ENCODE measurements at regions not wholly inside any gene's neighbourhood (a gene's known extent, or its start where the extent isn't known, plus 50 kb on each side); places are given as distances from the start of the nearest gene placed in this dataset.

DNA sequence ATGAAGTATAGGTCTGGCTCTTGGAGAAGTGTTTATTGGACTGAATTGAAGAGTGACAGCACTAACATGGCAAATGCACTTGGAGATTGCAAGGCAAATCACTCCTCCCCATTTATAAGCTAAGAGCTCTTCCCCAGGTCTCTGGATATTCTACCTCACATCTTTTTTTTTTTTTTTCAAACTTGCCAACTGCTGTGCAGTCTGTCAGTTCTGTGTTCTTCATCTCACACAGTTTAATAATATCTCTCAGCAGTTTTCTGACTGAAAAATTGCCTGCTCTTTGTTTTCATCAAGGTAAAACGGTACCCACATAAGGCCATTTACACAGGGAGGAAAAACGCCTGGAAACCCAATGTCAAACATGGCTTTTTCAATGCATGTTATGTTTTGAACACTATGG, 186.1 kb upstream of the B3GALT2 start:
- Histone ChIP-seq H3K23ac (ENCODE audit: low read length) (no peak overlapping the region), H3K14ac (ENCODE audit: low read length) (no peak overlapping the region), H4K91ac (ENCODE audit: low read depth, low read length) (no peak overlapping the region), H2BK5ac (ENCODE audit: low read depth, low read length, poor library complexity) (no peak overlapping the region), H3K4me2 (ENCODE audit: low read length) (no peak overlapping the region), H3K36me3 (ENCODE audit: control insufficient read depth in 1 of 2, insufficient read depth in 2 of 2, low read length in 2 of 2) (no peaks in the 10 kb centered on the region), H2AK5ac (ENCODE audit: low read length) (no peak overlapping the region), H4K8ac (ENCODE audit: low read depth, low read length) (no peak overlapping the region), H3K4me3 (ENCODE audit: low read depth, low read length) (no peak overlapping the region), H3K27me3 (ENCODE audit: insufficient read depth, low read length) (no peaks in the 10 kb centered on the region), H2AFZ (ENCODE audit: insufficient read depth, low read length, poor library complexity) (no peak overlapping the region), H3K79me2 (ENCODE audit: control insufficient read depth, insufficient read depth, low read length, poor library complexity) (no peaks in the 10 kb centered on the region), H4K12ac (ENCODE audit: low read depth, low read length) (no peak overlapping the region), H2BK120ac (ENCODE audit: insufficient read depth, low read length, poor library complexity) (no peak overlapping the region), H2BK12ac (ENCODE audit: low read length) (no peak overlapping the region), H3K4me1 (ENCODE audit: control insufficient read depth in 1 of 2, insufficient read depth in 2 of 2, low read length in 2 of 2) (no peaks in the 10 kb centered on the region), H3K4ac (ENCODE audit: low read depth, low read length) (no peak overlapping the region), H3K9ac (ENCODE audit: low read length) (no peak overlapping the region), H3K18ac (ENCODE audit: low read length) (no peak overlapping the region), H3K27ac (ENCODE audit: low read depth, low read length) (no peak overlapping the region), H3K79me1 (ENCODE audit: low read length) (no peaks in the 10 kb centered on the region), H3K9me3 (ENCODE audit: insufficient read depth, low read depth, low read length) (peaks cover 2% of the 10 kb centered on the region)
- no CpG with 5 or more reads among the region's 2 CpGs for whole genome bisulfite sequencing (ENCODE audit: extremely low coverage, insufficient coverage, insufficient read length)
- DNase-seq = no peak

DNA sequence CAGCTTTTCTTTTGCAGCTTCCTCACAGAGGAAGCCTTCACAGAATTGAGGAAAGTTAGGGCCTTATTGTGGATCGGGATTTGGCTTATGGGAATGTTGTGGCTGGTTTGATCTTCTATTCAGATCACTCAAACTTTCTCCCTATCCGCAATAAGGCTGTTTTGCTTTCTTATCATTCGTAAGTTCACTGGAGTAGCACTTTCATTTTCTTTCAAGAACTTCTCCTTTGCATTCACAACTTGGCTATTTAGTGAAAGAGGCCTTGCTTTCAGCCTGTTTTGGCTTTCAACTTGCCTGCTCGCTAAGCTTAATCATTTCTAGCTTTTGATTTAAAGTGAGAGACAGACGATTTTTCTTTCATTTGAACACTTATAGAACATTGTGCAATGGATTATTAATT, 181.9 kb upstream of the B3GALT2 start:
- no peak overlapping the region for H3K4me3 ChIP-seq (ENCODE audit: low read depth, low read length)
- no peak overlapping the region for H2BK12ac ChIP-seq (ENCODE audit: low read length)
- no peak overlapping the region for H3K18ac ChIP-seq (ENCODE audit: low read length)
- H3K14ac ChIP-seq (ENCODE audit: low read length) = no peak overlapping the region
- no peaks in the 10 kb centered on the region for H3K79me2 ChIP-seq (ENCODE audit: control insufficient read depth, insufficient read depth, low read length, poor library complexity)
- H2AK5ac ChIP-seq (ENCODE audit: low read length) = no peak overlapping the region
- no peak overlapping the region for H2BK5ac ChIP-seq (ENCODE audit: low read depth, low read length, poor library complexity)
- no peak overlapping the region for H4K91ac ChIP-seq (ENCODE audit: low read depth, low read length)
- no peak for DNase-seq
- no peak overlapping the region for H3K9ac ChIP-seq (ENCODE audit: low read length)
- no CpG with 5 or more reads among the region's 5 CpGs for WGBS (ENCODE audit: extremely low coverage, insufficient coverage, insufficient read length)
- H2AFZ ChIP-seq (ENCODE audit: insufficient read depth, low read length, poor library complexity) = no peak overlapping the region
- H3K4ac ChIP-seq (ENCODE audit: low read depth, low read length) = no peak overlapping the region
- H3K36me3 ChIP-seq (ENCODE audit: control insufficient read depth in 1 of 2, insufficient read depth in 2 of 2, low read length in 2 of 2) = no peaks in the 10 kb centered on the region
- no peak overlapping the region for H3K23ac ChIP-seq (ENCODE audit: low read length)
- no peaks in the 10 kb centered on the region for H3K4me1 ChIP-seq (ENCODE audit: control insufficient read depth in 1 of 2, insufficient read depth in 2 of 2, low read length in 2 of 2)
- no peaks in the 10 kb centered on the region for H3K79me1 ChIP-seq (ENCODE audit: low read length)
- H3K27ac ChIP-seq (ENCODE audit: low read depth, low read length) = no peak overlapping the region
- no peak overlapping the region for H2BK120ac ChIP-seq (ENCODE audit: insufficient read depth, low read length, poor library complexity)
- H3K27me3 ChIP-seq (ENCODE audit: insufficient read depth, low read length) = no peaks in the 10 kb centered on the region
- no peak overlapping the region for H4K12ac ChIP-seq (ENCODE audit: low read depth, low read length)
- H3K9me3 ChIP-seq (ENCODE audit: insufficient read depth, low read depth, low read length) = no peaks in the 10 kb centered on the region
- H3K4me2 ChIP-seq (ENCODE audit: low read length) = no peak overlapping the region
- no peak overlapping the region for H4K8ac ChIP-seq (ENCODE audit: low read depth, low read length)

DNA sequence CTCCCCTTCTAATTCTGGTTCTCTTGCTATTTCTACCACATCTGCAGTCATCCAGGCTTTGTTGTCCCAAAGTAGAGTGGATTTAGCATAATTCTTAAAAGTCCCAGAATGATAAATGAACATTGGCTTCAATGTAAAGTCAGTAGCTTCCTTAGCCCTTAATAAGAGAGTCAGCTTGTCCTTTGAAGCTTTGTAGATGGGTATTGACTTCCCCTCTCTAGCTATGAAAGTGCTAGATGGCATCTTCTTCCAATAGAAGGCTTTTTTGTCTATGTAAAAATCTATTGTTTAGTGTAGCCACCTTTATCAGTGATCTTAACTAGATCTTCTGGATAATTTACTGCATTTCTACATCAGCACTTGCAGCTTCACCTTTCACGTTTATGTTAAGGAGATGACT, 181.4 kb upstream of the B3GALT2 start:
- no peaks in the 10 kb centered on the region for H3K79me1 ChIP-seq (ENCODE audit: low read length)
- no peak overlapping the region for H2AFZ ChIP-seq (ENCODE audit: insufficient read depth, low read length, poor library complexity)
- H3K9me3 ChIP-seq (ENCODE audit: insufficient read depth, low read depth, low read length) = no peaks in the 10 kb centered on the region
- no peaks in the 10 kb centered on the region for H3K4me1 ChIP-seq (ENCODE audit: control insufficient read depth in 1 of 2, insufficient read depth in 2 of 2, low read length in 2 of 2)
- no peak overlapping the region for H2AK5ac ChIP-seq (ENCODE audit: low read length)
- H3K18ac ChIP-seq (ENCODE audit: low read length) = no peak overlapping the region
- no peak overlapping the region for H4K8ac ChIP-seq (ENCODE audit: low read depth, low read length)
- H3K4ac ChIP-seq (ENCODE audit: low read depth, low read length) = no peak overlapping the region
- no peak overlapping the region for H3K27ac ChIP-seq (ENCODE audit: low read depth, low read length)
- no peak overlapping the region for H2BK120ac ChIP-seq (ENCODE audit: insufficient read depth, low read length, poor library complexity)
- H3K4me2 ChIP-seq (ENCODE audit: low read length) = no peak overlapping the region
- H3K4me3 ChIP-seq (ENCODE audit: low read depth, low read length) = no peak overlapping the region
- no peak overlapping the region for H3K9ac ChIP-seq (ENCODE audit: low read length)
- no peaks in the 10 kb centered on the region for H3K27me3 ChIP-seq (ENCODE audit: insufficient read depth, low read length)
- H3K36me3 ChIP-seq (ENCODE audit: control insufficient read depth in 1 of 2, insufficient read depth in 2 of 2, low read length in 2 of 2) = no peaks in the 10 kb centered on the region
- H4K12ac ChIP-seq (ENCODE audit: low read depth, low read length) = no peak overlapping the region
- H3K14ac ChIP-seq (ENCODE audit: low read length) = no peak overlapping the region
- no peak overlapping the region for H2BK12ac ChIP-seq (ENCODE audit: low read length)
- no peak overlapping the region for H4K91ac ChIP-seq (ENCODE audit: low read depth, low read length)
- no peak overlapping the region for H2BK5ac ChIP-seq (ENCODE audit: low read depth, low read length, poor library complexity)
- H3K79me2 ChIP-seq (ENCODE audit: control insufficient read depth, insufficient read depth, low read length, poor library complexity) = no peaks in the 10 kb centered on the region
- no peak for DNase-seq
- no CpG with 5 or more reads among the region's 1 CpG for WGBS (ENCODE audit: extremely low coverage, insufficient coverage, insufficient read length)
- H3K23ac ChIP-seq (ENCODE audit: low read length) = no peak overlapping the region

DNA sequence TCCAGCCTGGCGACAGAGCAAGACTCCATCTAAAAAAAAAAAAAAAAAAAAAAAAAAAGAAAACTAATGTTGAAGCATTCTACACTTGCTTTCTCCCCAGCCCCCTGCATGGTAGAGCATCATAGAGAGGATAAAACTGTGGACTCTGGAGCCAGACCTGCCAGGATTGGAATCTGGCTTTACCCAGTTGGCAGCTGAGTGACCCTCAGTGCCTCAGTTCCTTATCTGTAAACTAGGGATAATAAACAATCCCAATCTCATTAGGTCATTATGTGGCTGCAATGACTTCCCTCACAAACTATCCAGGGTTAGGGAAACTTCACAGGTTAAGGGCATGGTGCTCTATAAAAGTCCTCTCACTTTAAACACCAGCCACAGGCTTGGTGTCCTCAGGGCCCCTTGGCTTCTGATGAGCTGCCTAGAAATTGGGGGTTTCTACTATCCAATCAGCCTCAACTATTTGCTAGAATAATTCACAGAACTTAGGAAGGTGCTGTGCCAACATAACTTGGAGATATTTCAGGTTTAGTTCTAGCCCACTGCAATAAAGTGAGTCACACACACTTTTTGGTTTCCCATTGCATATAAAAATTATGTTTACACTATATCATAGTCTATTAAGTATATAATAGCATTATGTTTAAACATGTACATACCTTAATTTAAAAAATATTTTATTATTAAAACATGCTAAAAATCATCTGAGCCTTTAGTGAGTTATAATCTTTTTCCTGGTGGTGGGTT, 180.5 kb upstream of the B3GALT2 start:
- no peak overlapping the region for H3K27ac ChIP-seq (ENCODE audit: low read depth, low read length)
- H3K36me3 ChIP-seq (ENCODE audit: control insufficient read depth in 1 of 2, insufficient read depth in 2 of 2, low read length in 2 of 2) = no peaks in the 10 kb centered on the region
- H3K9me3 ChIP-seq (ENCODE audit: insufficient read depth, low read depth, low read length) = no peaks in the 10 kb centered on the region
- no peaks in the 10 kb centered on the region for H3K79me1 ChIP-seq (ENCODE audit: low read length)
- H3K9ac ChIP-seq (ENCODE audit: low read length) = no peak overlapping the region
- no peak overlapping the region for H2BK120ac ChIP-seq (ENCODE audit: insufficient read depth, low read length, poor library complexity)
- H3K4ac ChIP-seq (ENCODE audit: low read depth, low read length) = no peak overlapping the region
- no peak for DNase-seq
- WGBS (ENCODE audit: extremely low coverage, insufficient coverage, insufficient read length) = no CpG with 5 or more reads among the region's 1 CpG
- H4K91ac ChIP-seq (ENCODE audit: low read depth, low read length) = no peak overlapping the region
- no peak overlapping the region for H2BK5ac ChIP-seq (ENCODE audit: low read depth, low read length, poor library complexity)
- H3K18ac ChIP-seq (ENCODE audit: low read length) = no peak overlapping the region
- H3K4me3 ChIP-seq (ENCODE audit: low read depth, low read length) = no peak overlapping the region
- H3K4me2 ChIP-seq (ENCODE audit: low read length) = no peak overlapping the region
- no peaks in the 10 kb centered on the region for H3K4me1 ChIP-seq (ENCODE audit: control insufficient read depth in 1 of 2, insufficient read depth in 2 of 2, low read length in 2 of 2)
- no peaks in the 10 kb centered on the region for H3K27me3 ChIP-seq (ENCODE audit: insufficient read depth, low read length)
- H2BK12ac ChIP-seq (ENCODE audit: low read length) = no peak overlapping the region
- no peaks in the 10 kb centered on the region for H3K79me2 ChIP-seq (ENCODE audit: control insufficient read depth, insufficient read depth, low read length, poor library complexity)
- H4K8ac ChIP-seq (ENCODE audit: low read depth, low read length) = no peak overlapping the region
- H3K23ac ChIP-seq (ENCODE audit: low read length) = no peak overlapping the region
- no peak overlapping the region for H2AK5ac ChIP-seq (ENCODE audit: low read length)
- no peak overlapping the region for H4K12ac ChIP-seq (ENCODE audit: low read depth, low read length)
- no peak overlapping the region for H2AFZ ChIP-seq (ENCODE audit: insufficient read depth, low read length, poor library complexity)
- no peak overlapping the region for H3K14ac ChIP-seq (ENCODE audit: low read length)
